Testis (tissue), 2 donors: ENCODE measurements at regions not wholly inside any gene's neighbourhood (a gene's known extent, or its start where the extent isn't known, plus 50 kb on each side); places are given as distances from the start of the nearest gene placed in this dataset.

Experiments used
- DNase-seq: peaks from one replicate; pipeline ENCODE4 v3.0.0-alpha.2; 2019
- H3K27ac ChIP-seq, 2 donors: fragments of 200-600 bp; sonication (generic); one replicate each; pipeline ENCODE4 v1.5.1; 2019
- H3K27me3 ChIP-seq: fragments of 200-600 bp; sonication (generic); one replicate; pipeline ENCODE4 v1.5.1; 2019
- H3K36me3 ChIP-seq: fragments of 200-600 bp; sonication (generic); one replicate; pipeline ENCODE4 v1.5.1; 2017; ENCODE audit warnings: low read depth; ENCODE audit errors: missing control alignments
- H3K4me1 ChIP-seq: fragments of 200-600 bp; sonication (generic); one replicate; pipeline ENCODE4 v1.5.1; 2019
- H3K4me3 ChIP-seq, 2 donors: fragments of 200-600 bp; sonication (generic); one replicate each; pipeline ENCODE4 v1.5.1; 2017 to 2019
- H3K9me3 ChIP-seq: fragments of 200-600 bp; sonication (generic); one replicate; pipeline ENCODE4 v1.5.1; 2017
- POLR2A ChIP-seq: fragments of 450-650 bp; IDR thresholded peaks from one replicate; pipeline ENCODE4 v1.6.1; 2017; ENCODE audit warnings: antibody characterized with exemption, mild to moderate bottlenecking, moderate library complexity
- WGBS, 2 donors: methylation state at CpG; one replicate each; pipeline ENCODE4 v1.1.5; 2018; 5-methylcytosine and 5-hydroxymethylcytosine counted together
- intact Hi-C: fragments of 100-400 bp; cut with DNase I; formaldehyde crosslinking; loops from one replicate; pipeline ENCODE4 v1.15.1; 2023; ENCODE audit warnings: low total_unique reads
- TF ChIP-seq, protein P1 (sequence below), 3 experiments: fragments of 450-650 bp in 2 of 3; fragments of 200-600 bp in 1 of 3; sonication (generic) in 1 of 3; IDR thresholded peaks; one replicate each; pipeline ENCODE4 v1.5.1; 2016 to 2019; ENCODE audit warnings: antibody characterized with exemption in 3 of 3, mild to moderate bottlenecking in 2 of 3, moderate library complexity in 1 of 3

DNA sequence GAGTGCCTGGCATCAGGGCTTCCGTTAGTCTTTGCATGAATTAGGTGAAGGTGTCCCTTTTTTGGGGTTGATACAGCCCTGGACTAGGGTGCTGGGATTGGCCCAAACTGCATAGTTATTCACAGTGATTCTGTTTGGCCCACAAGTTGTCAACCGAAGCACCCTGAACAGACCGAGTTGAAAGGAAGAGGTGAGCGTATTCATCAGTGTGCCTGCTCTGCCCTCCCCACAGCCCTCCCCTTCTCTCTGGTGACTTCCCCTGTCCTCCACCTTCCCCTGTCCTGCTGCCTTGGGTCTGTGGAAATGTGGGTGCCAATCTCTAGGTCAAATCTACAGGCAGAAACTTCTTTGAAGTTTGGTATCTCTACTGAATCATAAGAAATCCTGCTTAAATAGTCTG lies 330.5 kb downstream of the DYSF start:
- no peak for TF ChIP-seq POLR2A
- TF ChIP-seq, protein P1, sequence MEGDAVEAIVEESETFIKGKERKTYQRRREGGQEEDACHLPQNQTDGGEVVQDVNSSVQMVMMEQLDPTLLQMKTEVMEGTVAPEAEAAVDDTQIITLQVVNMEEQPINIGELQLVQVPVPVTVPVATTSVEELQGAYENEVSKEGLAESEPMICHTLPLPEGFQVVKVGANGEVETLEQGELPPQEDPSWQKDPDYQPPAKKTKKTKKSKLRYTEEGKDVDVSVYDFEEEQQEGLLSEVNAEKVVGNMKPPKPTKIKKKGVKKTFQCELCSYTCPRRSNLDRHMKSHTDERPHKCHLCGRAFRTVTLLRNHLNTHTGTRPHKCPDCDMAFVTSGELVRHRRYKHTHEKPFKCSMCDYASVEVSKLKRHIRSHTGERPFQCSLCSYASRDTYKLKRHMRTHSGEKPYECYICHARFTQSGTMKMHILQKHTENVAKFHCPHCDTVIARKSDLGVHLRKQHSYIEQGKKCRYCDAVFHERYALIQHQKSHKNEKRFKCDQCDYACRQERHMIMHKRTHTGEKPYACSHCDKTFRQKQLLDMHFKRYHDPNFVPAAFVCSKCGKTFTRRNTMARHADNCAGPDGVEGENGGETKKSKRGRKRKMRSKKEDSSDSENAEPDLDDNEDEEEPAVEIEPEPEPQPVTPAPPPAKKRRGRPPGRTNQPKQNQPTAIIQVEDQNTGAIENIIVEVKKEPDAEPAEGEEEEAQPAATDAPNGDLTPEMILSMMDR (IDR thresholded peaks at IDR 0.05), result no peak
- no peaks in the 10 kb centered on the region for H3K27me3 ChIP-seq
- no peak overlapping the region for H3K4me3 ChIP-seq
- H3K9me3 ChIP-seq, result no peaks in the 10 kb centered on the region
- no peak for DNase-seq
- H3K36me3 ChIP-seq, result no peaks in the 10 kb centered on the region
- intact Hi-C loops, result no loop called here
- 88 to 94% methylated on average over 4 of the region's 4 CpGs for WGBS, 2 donors
- H3K4me1 ChIP-seq, result no peaks in the 10 kb centered on the region
- H3K27ac ChIP-seq, result no peak overlapping the region

DNA sequence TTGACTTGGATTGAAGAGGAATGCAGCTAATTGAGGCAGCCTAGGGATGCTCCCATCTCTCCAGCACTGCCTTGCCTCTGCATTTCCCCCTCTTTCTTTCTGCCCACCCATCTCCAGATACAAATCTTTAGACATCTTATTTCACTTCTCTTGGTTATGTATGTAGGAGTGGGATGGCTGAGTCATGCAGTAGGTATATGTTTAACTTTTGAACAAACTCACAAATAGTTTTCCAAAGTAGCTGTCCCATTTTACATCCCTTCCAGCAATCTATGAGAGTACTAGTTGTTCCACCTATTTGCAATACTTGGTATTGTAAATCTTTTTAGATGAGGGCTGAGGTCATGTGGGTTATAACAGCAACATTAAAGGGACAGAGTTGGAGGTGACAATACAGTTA lies 329.9 kb downstream of the DYSF start:
- no peaks in the 10 kb centered on the region for H3K9me3 ChIP-seq
- no peaks in the 10 kb centered on the region for H3K27me3 ChIP-seq
- H3K27ac ChIP-seq, result no peak overlapping the region
- no peak for DNase-seq
- intact Hi-C loops, result no loop called here
- no peaks in the 10 kb centered on the region for H3K36me3 ChIP-seq
- TF ChIP-seq, protein P1 (IDR thresholded peaks at IDR 0.05), result no peak
- TF ChIP-seq POLR2A, result no peak
- no peak overlapping the region for H3K4me3 ChIP-seq
- H3K4me1 ChIP-seq, result no peaks in the 10 kb centered on the region

DNA sequence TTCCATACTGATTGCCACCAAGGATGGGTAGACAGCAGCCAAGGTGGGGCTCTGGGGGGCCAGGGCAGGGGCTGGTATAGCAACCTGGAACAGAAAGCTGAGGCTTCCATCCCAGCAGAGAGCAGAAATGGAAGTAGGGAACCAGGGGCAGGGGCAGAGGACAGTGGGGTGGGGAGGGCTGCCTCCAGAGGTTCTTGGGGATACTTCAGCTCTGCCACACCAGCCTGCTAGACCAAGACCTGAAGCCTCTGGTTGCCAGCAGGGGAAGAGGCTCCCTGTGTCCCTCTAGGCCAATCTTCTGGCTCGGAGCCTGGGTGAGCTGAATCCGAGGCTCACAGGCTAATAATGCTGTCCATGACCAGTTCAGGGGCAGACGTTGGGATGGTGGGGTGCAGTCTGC lies 329.0 kb downstream of the DYSF start:
- TF ChIP-seq, protein P1 (IDR thresholded peaks at IDR 0.05), result no peak
- TF ChIP-seq POLR2A, result no peak
- Histone ChIP-seq H3K27me3 (no peaks in the 10 kb centered on the region), H3K27ac (no peak overlapping the region), H3K4me1 (no peaks in the 10 kb centered on the region), H3K4me3 (no peak overlapping the region), H3K9me3 (no peaks in the 10 kb centered on the region), H3K36me3 (no peaks in the 10 kb centered on the region)
- 84 to 94% methylated on average over 3 of the region's 3 CpGs for WGBS, 2 donors
- intact Hi-C loops, result no loop called here
- DNase-seq, result no peak

DNA sequence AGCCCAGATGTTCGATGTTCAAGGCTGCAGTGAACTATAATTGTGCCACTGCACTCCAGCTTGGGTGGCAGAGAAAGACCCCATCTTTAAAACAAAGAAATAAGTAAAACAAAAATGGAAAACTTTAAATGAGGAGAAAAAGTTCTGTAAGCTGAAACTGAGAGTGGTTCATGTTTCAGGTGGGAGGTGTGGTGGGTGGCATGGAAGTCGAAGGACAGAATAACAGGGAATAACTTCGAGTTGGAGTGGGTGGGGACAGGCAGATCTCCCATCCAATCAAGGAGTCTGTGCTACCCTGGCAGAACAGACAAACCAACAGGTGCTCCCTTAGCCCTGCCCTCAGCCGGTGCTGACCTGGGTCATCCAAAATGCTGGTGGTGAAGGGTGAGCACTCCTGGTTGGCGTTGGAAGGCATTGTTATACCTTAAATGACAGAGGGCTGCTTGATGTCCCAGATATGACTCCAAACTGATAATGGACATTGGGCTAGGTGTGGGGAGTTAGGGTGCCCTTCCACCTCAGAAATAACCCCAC lies 328.4 kb downstream of the DYSF start:
- no peaks in the 10 kb centered on the region for H3K36me3 ChIP-seq

DNA sequence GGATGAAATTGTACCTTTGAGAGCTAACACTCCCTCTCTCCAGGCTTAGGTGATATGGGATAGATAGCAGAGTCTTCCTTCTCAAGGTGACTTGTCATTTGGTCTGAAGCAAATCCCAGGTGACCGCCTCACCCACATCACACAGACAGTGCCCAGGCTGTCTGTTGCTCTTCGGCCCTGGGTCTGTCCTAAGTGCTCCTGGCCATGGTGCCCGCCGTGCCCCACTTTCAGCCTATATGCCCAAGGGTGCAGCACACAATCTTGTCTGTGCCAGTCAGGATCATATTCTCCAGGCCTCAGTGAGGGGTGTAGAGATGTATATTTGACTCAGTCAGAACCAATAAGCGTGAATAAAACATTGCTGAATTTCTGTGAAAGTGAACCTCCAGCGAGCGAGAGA lies 326.8 kb downstream of the DYSF start:
- H3K4me1 ChIP-seq, result no peaks in the 10 kb centered on the region

More for the DNA sequence above, 328.4 kb downstream of the DYSF start:
- 83 to 84% methylated on average over 5 of the region's 5 CpGs for WGBS, 2 donors
- intact Hi-C loops, result no loop called here
- H3K9me3 ChIP-seq, result no peaks in the 10 kb centered on the region
- no peak overlapping the region for H3K4me3 ChIP-seq
- no peak for DNase-seq
- H3K27ac ChIP-seq, result no peak overlapping the region
- TF ChIP-seq POLR2A, result no peak
- TF ChIP-seq, protein P1 (IDR thresholded peaks at IDR 0.05), result no peak
- no peaks in the 10 kb centered on the region for H3K27me3 ChIP-seq
- H3K4me1 ChIP-seq, result no peaks in the 10 kb centered on the region

More for the DNA sequence above, 326.8 kb downstream of the DYSF start:
- Histone ChIP-seq H3K27ac (no peak overlapping the region), H3K9me3 (no peaks in the 10 kb centered on the region), H3K4me3 (no peak overlapping the region), H3K36me3 (no peaks in the 10 kb centered on the region), H3K27me3 (no peaks in the 10 kb centered on the region)
- intact Hi-C loops, result no loop called here
- TF ChIP-seq, protein P1 (IDR thresholded peaks at IDR 0.05), result no peak
- no peak for TF ChIP-seq POLR2A
- no peak for DNase-seq
- 75 to 98% methylated on average over 7 of the region's 7 CpGs for WGBS, 2 donors
